Kidney (tissue), 13 donors: ENCODE measurements at regions not wholly inside any gene's neighbourhood (a gene's known extent, or its start where the extent isn't known, plus 50 kb on each side); places are given as distances from the start of the nearest gene placed in this dataset.

ENCODE experiments used
- DNase-seq, 5 donors: peaks; one replicate each; pipeline ENCODE4 v3.0.0-alpha.2; 2013 to 2020
- FAIRE-seq: peaks from 2 replicates; lab custom pipeline; 2012; peaks lifted over from hg19 to GRCh38; lab: Jason Lieb, UNC
- H3K27ac ChIP-seq, 2 donors: one replicate each; pipeline ENCODE4 v1.7.0; 2013; ENCODE audit warnings: low read depth in 2 of 2, low read length in 2 of 2, inconsistent platforms in 1 of 2
- H3K27me3 ChIP-seq: one replicate; pipeline ENCODE4 v1.7.1; 2013; ENCODE audit warnings: low read length, inconsistent platforms; ENCODE audit not compliant: control insufficient read depth, insufficient read depth
- H3K36me3 ChIP-seq, 3 donors: one replicate each; pipeline versions ENCODE4 v1.7.0 to v1.7.1; 2013; ENCODE audit warnings: low read length in 3 of 3, control low read depth in 1 of 3, inconsistent platforms in 1 of 3; ENCODE audit not compliant: insufficient read depth in 3 of 3, control insufficient read depth in 2 of 3
- H3K4me1 ChIP-seq, 3 donors: one replicate each; pipeline versions ENCODE4 v1.7.0 to v1.7.1; 2013; ENCODE audit warnings: low read length in 3 of 3, inconsistent platforms in 1 of 3, low read depth in 1 of 3; ENCODE audit not compliant: control insufficient read depth in 2 of 3, insufficient read depth in 2 of 3
- H3K4me3 ChIP-seq, 3 donors: one replicate each; pipeline versions ENCODE4 v1.7.0 to v1.8.1; 2013; ENCODE audit warnings: low read length in 3 of 3, control low read depth in 1 of 3, inconsistent platforms in 1 of 3
- H3K9ac ChIP-seq, 3 donors: one replicate each; pipeline versions ENCODE4 v1.7.0 to v1.7.1; 2013; ENCODE audit warnings: low read length in 3 of 3, control low read depth in 1 of 3, inconsistent platforms in 1 of 3
- H3K9me3 ChIP-seq, 3 donors: one replicate each; pipeline versions ENCODE4 v1.7.0 to v1.7.1; 2013; ENCODE audit warnings: low read length in 3 of 3, control low read depth in 1 of 3, inconsistent platforms in 1 of 3; ENCODE audit not compliant: control insufficient read depth in 2 of 3, insufficient read depth in 1 of 3
- intact Hi-C: fragments of 100-400 bp; cut with DNase I; formaldehyde crosslinking; loops from one replicate; pipeline ENCODE4 v1.11.1; 2022
- TF ChIP-seq, protein P1 (sequence below): IDR thresholded peaks from 3 replicates; pipeline ENCODE4 v1.5.1; 2012; ENCODE audit warnings: mild to moderate bottlenecking, moderate library complexity, borderline replicate concordance; ENCODE audit not compliant: insufficient read depth; ENCODE audit errors: extremely low read depth
- donor health status: control.
- donor health status: control.
- donor health status: control.
- donor health status: control.
- donor health status: control.
- donor health status: DM: yes; HTN: yes; CAD: no.
- donor health status: Normal renal cell carcinoma (clear cell type).

- no peak overlapping the region for H3K27ac ChIP-seq
- no peaks in the 10 kb centered on the region for H3K9me3 ChIP-seq
- no peaks in the 10 kb centered on the region for H3K4me1 ChIP-seq
- no peak for DNase-seq
- no peak for FAIRE-seq
- H3K4me3 ChIP-seq, result no peak overlapping the region
- H3K27me3 ChIP-seq, result no peaks in the 10 kb centered on the region
- intact Hi-C loops, result no loop called here
- no peak overlapping the region for H3K9ac ChIP-seq
- H3K36me3 ChIP-seq, result no peaks in the 10 kb centered on the region
- TF ChIP-seq, protein P1, sequence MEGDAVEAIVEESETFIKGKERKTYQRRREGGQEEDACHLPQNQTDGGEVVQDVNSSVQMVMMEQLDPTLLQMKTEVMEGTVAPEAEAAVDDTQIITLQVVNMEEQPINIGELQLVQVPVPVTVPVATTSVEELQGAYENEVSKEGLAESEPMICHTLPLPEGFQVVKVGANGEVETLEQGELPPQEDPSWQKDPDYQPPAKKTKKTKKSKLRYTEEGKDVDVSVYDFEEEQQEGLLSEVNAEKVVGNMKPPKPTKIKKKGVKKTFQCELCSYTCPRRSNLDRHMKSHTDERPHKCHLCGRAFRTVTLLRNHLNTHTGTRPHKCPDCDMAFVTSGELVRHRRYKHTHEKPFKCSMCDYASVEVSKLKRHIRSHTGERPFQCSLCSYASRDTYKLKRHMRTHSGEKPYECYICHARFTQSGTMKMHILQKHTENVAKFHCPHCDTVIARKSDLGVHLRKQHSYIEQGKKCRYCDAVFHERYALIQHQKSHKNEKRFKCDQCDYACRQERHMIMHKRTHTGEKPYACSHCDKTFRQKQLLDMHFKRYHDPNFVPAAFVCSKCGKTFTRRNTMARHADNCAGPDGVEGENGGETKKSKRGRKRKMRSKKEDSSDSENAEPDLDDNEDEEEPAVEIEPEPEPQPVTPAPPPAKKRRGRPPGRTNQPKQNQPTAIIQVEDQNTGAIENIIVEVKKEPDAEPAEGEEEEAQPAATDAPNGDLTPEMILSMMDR, result no peak
Measured at GRCh38 chr12:86837246-86837645, 581.1 kb upstream of the MGAT4C start.

- DNase-seq (no peak), FAIRE-seq (no peak)
- intact Hi-C loops, result no loop called here
- Histone ChIP-seq H3K9ac (no peak overlapping the region), H3K9me3 (no peaks in the 10 kb centered on the region), H3K27me3 (no peaks in the 10 kb centered on the region), H3K36me3 (no peaks in the 10 kb centered on the region), H3K27ac (no peak overlapping the region), H3K4me3 (no peak overlapping the region), H3K4me1 (no peaks in the 10 kb centered on the region)
- TF ChIP-seq, protein P1, result no peak
Measured at GRCh38 chr12:86834217-86834616, 578.0 kb upstream of the MGAT4C start.

DNA sequence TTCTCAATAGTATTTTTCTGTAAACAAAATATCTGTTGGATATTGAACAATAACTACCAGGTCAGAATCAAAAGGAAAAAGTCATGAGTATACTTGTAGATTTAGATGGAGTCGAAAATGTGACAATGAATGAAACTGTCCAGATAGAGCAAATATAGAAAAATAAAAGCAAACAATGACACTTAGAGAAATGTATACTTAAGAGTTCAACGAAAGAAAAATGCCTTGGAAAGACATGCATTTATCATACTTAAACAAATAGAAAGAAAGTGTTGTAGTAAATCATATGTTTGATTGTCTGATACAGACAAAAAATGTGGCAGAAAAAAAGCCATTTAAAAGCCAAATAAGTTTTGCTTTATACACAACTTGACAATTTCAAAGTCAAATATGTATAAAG, 571.2 kb upstream of the MGAT4C start:
- Histone ChIP-seq H3K4me3 (no peak overlapping the region), H3K27me3 (no peaks in the 10 kb centered on the region), H3K9ac (no peak overlapping the region), H3K27ac (no peak overlapping the region), H3K4me1 (no peaks in the 10 kb centered on the region), H3K36me3 (no peaks in the 10 kb centered on the region), H3K9me3 (no peaks in the 10 kb centered on the region)
- DNase-seq, result no peak
- intact Hi-C loops, result no loop called here
- TF ChIP-seq, protein P1, result no peak
- no peak for FAIRE-seq

DNA sequence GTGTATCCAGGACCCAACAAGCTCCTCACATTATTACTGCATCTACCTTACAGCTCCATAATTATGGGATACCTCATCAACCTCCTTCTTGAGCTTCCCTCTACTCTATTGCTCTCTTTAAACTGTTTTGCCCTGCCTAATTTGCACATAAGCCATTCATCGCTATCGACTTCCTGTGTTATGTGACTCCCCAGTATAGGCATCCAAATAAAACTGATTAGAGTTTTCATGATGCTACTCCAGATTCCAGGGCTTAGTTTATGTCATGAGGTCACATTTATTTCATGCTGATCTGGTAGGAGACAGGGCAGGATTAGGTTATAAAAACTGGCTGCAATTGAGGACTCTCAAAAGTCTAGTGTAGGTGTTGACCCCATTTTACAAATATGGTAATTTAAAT, 569.9 kb upstream of the MGAT4C start:
- H3K4me3 ChIP-seq, result no peak overlapping the region
- H3K4me1 ChIP-seq, result no peaks in the 10 kb centered on the region
- no peak overlapping the region for H3K27ac ChIP-seq
- H3K9ac ChIP-seq, result no peak overlapping the region
- TF ChIP-seq, protein P1, result no peak
- intact Hi-C loops, result no loop called here
- no peaks in the 10 kb centered on the region for H3K27me3 ChIP-seq
- H3K9me3 ChIP-seq, result no peaks in the 10 kb centered on the region
- FAIRE-seq (no peak), DNase-seq (no peak)
- no peaks in the 10 kb centered on the region for H3K36me3 ChIP-seq
